GM19239 (cell line): ENCODE measurements at regions not wholly inside any gene's neighbourhood (a gene's known extent, or its start where the extent isn't known, plus 50 kb on each side); places are given as distances from the start of the nearest gene placed in this dataset.

Source experiments
- DNase-seq: peaks from one replicate; pipeline ENCODE4 v3.0.0; 2011; ENCODE audit warnings: low spot score; ENCODE audit not compliant: insufficient read length
- FAIRE-seq: peaks from 2 replicates; lab custom pipeline; 2011; peaks lifted over from hg19 to GRCh38; lab: Jason Lieb, UNC

- no peak for FAIRE-seq
These were observed 161.7 kb upstream of the UBE2E1 start for GRCh38 chr3:23644099-23644498.

GRCh38 chr3:23644676-23645075 is 161.1 kb upstream of the UBE2E1 start:
- no peak for FAIRE-seq
- DNase-seq = no peak

More at GRCh38 chr3:23644099-23644498, 161.7 kb upstream of the UBE2E1 start:
- no peak for DNase-seq

GRCh38 chr3:23645533-23646183 is 160.1 kb upstream of the UBE2E1 start:
- no peak for FAIRE-seq
- DNase-seq = no peak

- no peak for DNase-seq
- no peak for FAIRE-seq
These were observed 159.4 kb upstream of the UBE2E1 start for GRCh38 chr3:23646184-23646920.

GRCh38 chr3:23647706-23648258 is 158.0 kb upstream of the UBE2E1 start:
- no peak for FAIRE-seq
- DNase-seq = no peak

GRCh38 chr3:23648326-23648995 is 157.3 kb upstream of the UBE2E1 start:
- no peak for DNase-seq
- peak; percentile 21 for FAIRE-seq

GRCh38 chr3:23648996-23649395 is 156.8 kb upstream of the UBE2E1 start:
- FAIRE-seq = peak; percentile 47

GRCh38 chr3:23649448-23649847 is 156.3 kb upstream of the UBE2E1 start:
- no peak for FAIRE-seq

More at GRCh38 chr3:23648996-23649395, 156.8 kb upstream of the UBE2E1 start:
- DNase-seq = no peak

GRCh38 chr3:23650371-23651140 is 155.2 kb upstream of the UBE2E1 start:
- DNase-seq (no peak), FAIRE-seq (peak; percentile 54)

More at GRCh38 chr3:23649448-23649847, 156.3 kb upstream of the UBE2E1 start:
- DNase-seq = no peak

- FAIRE-seq (peak; percentile 99), DNase-seq (peak; percentile 36)
These were observed 151.9 kb upstream of the UBE2E1 start for GRCh38 chr3:23653647-23654525.

GRCh38 chr3:23654571-23654970 is 151.2 kb upstream of the UBE2E1 start:
- DNase-seq (no peak), FAIRE-seq (peak; percentile 87)

GRCh38 chr3:23655749-23656148 is 150.0 kb upstream of the UBE2E1 start:
- DNase-seq = no peak
- peak; percentile 74 for FAIRE-seq

GRCh38 chr3:23656199-23656598 is 149.6 kb upstream of the UBE2E1 start:
- FAIRE-seq (no peak), DNase-seq (no peak)

GRCh38 chr3:23656821-23657220 is 148.9 kb upstream of the UBE2E1 start:
- DNase-seq (no peak), FAIRE-seq (peak; percentile 48)

GRCh38 chr3:23657647-23658046 is 148.1 kb upstream of the UBE2E1 start:
- no peak for FAIRE-seq

GRCh38 chr3:23659274-23659673 is 146.5 kb upstream of the UBE2E1 start:
- FAIRE-seq (peak; percentile 96), DNase-seq (peak; percentile 24)

More at GRCh38 chr3:23657647-23658046, 148.1 kb upstream of the UBE2E1 start:
- no peak for DNase-seq

GRCh38 chr3:23659840-23660430 is 145.8 kb upstream of the UBE2E1 start:
- DNase-seq (no peak), FAIRE-seq (no peak)

- peak; percentile 69 for FAIRE-seq
- no peak for DNase-seq
These were observed 143.6 kb upstream of the UBE2E1 start for GRCh38 chr3:23662079-23662617.
